ENCODE measurements at regions not wholly inside any gene's neighbourhood (a gene's known extent, or its start where the extent isn't known, plus 50 kb on each side); places are given as distances from the start of the nearest gene placed in this dataset.

- POLR2A ChIA-PET, result no interaction called here
These were observed 353.6 kb upstream of the FAT3 start for GRCh38 chr11:91871048-91871447.

GRCh38 chr11:91869686-91870085, 354.9 kb upstream of the FAT3 start:
- TF ChIP-seq GABPB1 (CRISPR knock-in tag; IDR thresholded peaks at IDR 0.05) (no peak), EMX1 (CRISPR knock-in tag; IDR thresholded peaks at IDR 0.05) (no peak), ZNF138 (CRISPR knock-in tag; conservative IDR thresholded peaks at IDR 0.05) (no peak), MLX (CRISPR knock-in tag; IDR thresholded peaks at IDR 0.05) (no peak), ZNF512 (CRISPR knock-in tag; IDR thresholded peaks at IDR 0.05; ENCODE audit: borderline replicate concordance) (no peak), CTCF (IDR thresholded peaks at IDR 0.05) (no peak)
- H3K4me1 Mint-ChIP-seq, result peaks cover 27% of the 10 kb centered on the region

More at GRCh38 chr11:91871048-91871447, 353.6 kb upstream of the FAT3 start:
- ATAC-seq (no peak), DNase-seq (ENCODE audit: low spot score) (no peak)
- no peaks in the 10 kb centered on the region for H3K36me3 Mint-ChIP-seq
- no peak overlapping the region for H3K4me3 Mint-ChIP-seq
- CTCF ChIA-PET, result no interaction called here
- TF ChIP-seq ETV6 (CRISPR knock-in tag; IDR thresholded peaks at IDR 0.05), result no peak
- TF ChIP-seq SMAD4 (CRISPR knock-in tag; IDR thresholded peaks at IDR 0.05), result no peak
- no peak for TF ChIP-seq ERG (CRISPR knock-in tag; IDR thresholded peaks at IDR 0.05)
- no peak for TF ChIP-seq MLX (CRISPR knock-in tag; IDR thresholded peaks at IDR 0.05)
- TF ChIP-seq OVOL2 (CRISPR knock-in tag; IDR thresholded peaks at IDR 0.05; ENCODE audit: borderline replicate concordance), result no peak
- no peak for TF ChIP-seq ZNF281 (CRISPR knock-in tag; IDR thresholded peaks at IDR 0.05)
- TF ChIP-seq ZNF671 (CRISPR knock-in tag; IDR thresholded peaks at IDR 0.05), result no peak
- TF ChIP-seq IRF2 (CRISPR knock-in tag; IDR thresholded peaks at IDR 0.05; ENCODE audit: borderline replicate concordance, low read depth), result no peak
- no peak for TF ChIP-seq GABPB1 (CRISPR knock-in tag; IDR thresholded peaks at IDR 0.05)
- no peak for TF ChIP-seq EMX1 (CRISPR knock-in tag; IDR thresholded peaks at IDR 0.05)
- TF ChIP-seq FOXP1 (CRISPR knock-in tag; IDR thresholded peaks at IDR 0.05; ENCODE audit: borderline replicate concordance), result no peak
- no peak for TF ChIP-seq FOXK1 (CRISPR knock-in tag; IDR thresholded peaks at IDR 0.05)
- no peak for TF ChIP-seq TCF7 (CRISPR knock-in tag; IDR thresholded peaks at IDR 0.05; ENCODE audit: low read depth)
- no peak for TF ChIP-seq IRF1 (CRISPR knock-in tag; IDR thresholded peaks at IDR 0.05)
- no peak for TF ChIP-seq ZNF219 (CRISPR knock-in tag; IDR thresholded peaks at IDR 0.05; ENCODE audit: borderline replicate concordance)
- no peaks in the 10 kb centered on the region for H3K9me3 Mint-ChIP-seq
- peaks cover 30% of the 10 kb centered on the region for H3K4me1 Mint-ChIP-seq
- no peaks in the 10 kb centered on the region for H3K27me3 Mint-ChIP-seq (ENCODE audit: low read depth)
- no peak overlapping the region for H3K27ac Mint-ChIP-seq

More at GRCh38 chr11:91869686-91870085, 354.9 kb upstream of the FAT3 start:
- no peak overlapping the region for H3K27ac Mint-ChIP-seq
- H3K27me3 Mint-ChIP-seq (ENCODE audit: low read depth), result no peaks in the 10 kb centered on the region
- no peak overlapping the region for H3K4me3 Mint-ChIP-seq
- no peaks in the 10 kb centered on the region for H3K9me3 Mint-ChIP-seq
- no peaks in the 10 kb centered on the region for H3K36me3 Mint-ChIP-seq
- CTCF ChIA-PET, result no interaction called here
- DNase-seq (ENCODE audit: low spot score) (no peak), ATAC-seq (no peak)
- POLR2A ChIA-PET, result no interaction called here
